A673 (cell line): ENCODE measurements at regions not wholly inside any gene's neighbourhood (a gene's known extent, or its start where the extent isn't known, plus 50 kb on each side); places are given as distances from the start of the nearest gene placed in this dataset.

Source experiments
- CTCF ChIP-seq: fragments of 300-800, 200-600 bp; sonication (generic); conservative IDR thresholded peaks from 2 replicates; pipeline ENCODE4 v1.5.1; 2017; ENCODE audit warnings: low read depth, mild to moderate bottlenecking, antibody characterized with exemption, low read length, moderate library complexity, mixed read lengths
- EZH2 ChIP-seq: fragments of 200-600 bp; sonication (generic); IDR thresholded peaks from 2 replicates; pipeline ENCODE4 v1.6.1; 2017; ENCODE audit warnings: borderline replicate concordance, low read depth, mild to moderate bottlenecking, mixed read lengths, antibody characterized with exemption, low read length; ENCODE audit not compliant: poor library complexity, severe bottlenecking

DNA sequence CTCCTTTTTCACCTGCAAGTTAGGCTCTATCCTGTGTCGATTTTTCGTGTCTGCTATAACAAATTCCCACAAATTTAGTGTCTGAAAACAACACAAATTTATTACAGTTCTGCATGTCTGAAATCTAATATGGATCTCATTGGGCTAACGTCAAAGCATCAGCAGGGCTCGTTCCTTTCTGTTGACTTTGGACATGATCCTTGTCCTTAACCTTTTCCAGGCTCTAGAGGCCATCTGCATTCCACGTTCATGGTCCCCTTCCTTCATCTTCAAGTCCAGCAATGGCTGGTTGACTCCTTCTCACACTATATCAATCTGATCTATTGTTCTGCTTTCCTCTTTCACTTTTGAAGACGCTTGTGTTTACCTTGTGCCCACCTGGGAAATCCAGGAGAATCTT is 165.7 kb upstream of the RARB start:
- TF ChIP-seq CTCF, result no peak
- no peak for TF ChIP-seq EZH2
